Heart right ventricle (tissue), 16 donors: ENCODE measurements at regions not wholly inside any gene's neighbourhood (a gene's known extent, or its start where the extent isn't known, plus 50 kb on each side); places are given as distances from the start of the nearest gene placed in this dataset.

Experiments used
- ATAC-seq, 8 donors: fragments of 200-7000 bp; cut with Tn5 transposase; one replicate each; pipeline ENCODE4 v1.9.1; 2020; ENCODE audit warnings: mild to moderate bottlenecking in 8 of 8, moderate library complexity in 8 of 8, moderate number of reproducible peaks in 1 of 8
- DNase-seq, 2 donors: peaks; one replicate each; pipeline ENCODE4 v3.0.0-alpha.2; 2020
- H3K27ac ChIP-seq, 10 donors: fragments of 200-600 bp; sonication (generic) in 2 of 10; one replicate each; pipeline versions ENCODE4 v1.5.0 to v1.8.0; 2020 to 2022; ENCODE audit warnings: mild to moderate bottlenecking in 3 of 10
- H3K27me3 ChIP-seq, 7 donors: fragments of 200-600 bp; one replicate each; pipeline ENCODE4 v1.8.0; 2021 to 2022; ENCODE audit warnings: mild to moderate bottlenecking in 2 of 7
- H3K36me3 ChIP-seq, 9 donors: fragments of 200-600 bp; sonication (generic) in 1 of 9; one replicate each; pipeline versions ENCODE4 v1.5.0 to v1.8.0; 2020 to 2022; ENCODE audit warnings: mild to moderate bottlenecking in 2 of 9
- H3K4me1 ChIP-seq, 9 donors: fragments of 200-600 bp; sonication (generic) in 1 of 9; one replicate each; pipeline versions ENCODE4 v1.5.0 to v1.8.0; 2020 to 2022; ENCODE audit warnings: mild to moderate bottlenecking in 4 of 9
- H3K4me3 ChIP-seq, 10 donors: fragments of 200-600 bp; sonication (generic) in 2 of 10; one replicate each; pipeline versions ENCODE4 v1.5.0 to v1.8.0; 2020 to 2022; ENCODE audit warnings: mild to moderate bottlenecking in 7 of 10, moderate library complexity in 2 of 10
- H3K9me3 ChIP-seq, 11 donors: fragments of 200-600 bp in 10 of 11; sonication (generic) in 2 of 11; one replicate each; pipeline versions ENCODE4 v1.5.0 to v1.8.0; 2013 to 2022; ENCODE audit warnings: mild to moderate bottlenecking in 2 of 11, control low read depth in 1 of 11, moderate library complexity in 1 of 11
- WGBS, 2 donors: extraction: QIAGEN DNeasy Blood & Tissue Kit; methylation state at CpG; one replicate each; pipeline ENCODE4 v1.1.7; 2013; ENCODE audit warnings: inconsistent platforms in 1 of 2; 5-methylcytosine and 5-hydroxymethylcytosine counted together
- intact Hi-C, 10 donors: fragments of 100-400 bp; cut with DNase I; formaldehyde crosslinking; loops; one replicate each; pipeline versions ENCODE4 v1.11.1 to v1.14.2; 2022
- TF ChIP-seq, protein P1 (sequence below), 9 donors: fragments of 200-600 bp; sonication (generic) in 2 of 9; IDR thresholded peaks; one replicate each; pipeline versions ENCODE4 v1.5.0 to v1.8.0; 2021 to 2022; ENCODE audit warnings: antibody characterized with exemption in 9 of 9, mild to moderate bottlenecking in 5 of 9, moderate library complexity in 1 of 9
- donor health status: Arrhythmogenic right ventricular cardiomyopathy.
- donor health status: ischemic (EF 13 %, LVEDD 7.1; RV severe dilation, severe dysfunction).
- donor health status: healthy with polysubstance abuse.
- donor health status: DM: no; HTN: yes; CAD: no.
- donor health status: DM: no; HTN: no; CAD: no.
- donor health status: ischemic (EF 25% LVEDD 6.9; RV normal size, moderate dysfunction).
- donor health status: ischemic (EF 25% LVEDD 5.7; RV mildly dilated, moderate dysfunction).
- donor health status: healthy.
- donor health status: DM: yes; HTN: yes; CAD: no.
- donor health status: Ischemic cardiomyopathy.
- donor health status: ischemic (EF 35%, LVEDD 5.7; RV mildly dilated, moderate dysfunction).
- donor health status: nonischemic (EF 11% LVEDD 7.7; RV severe dilation, severe dysfunction).
- donor health status: DM: yes; HTN: yes; CAD: no.
- donor health status: PGD.
- donor health status: ischemic (EF 29% LVEDD 5.4; RV normal size, mild dysfunction).
- donor health status: nonischemic (EF 23%, LVEDD 6.1; RV moderate dilation, normal function).

DNA sequence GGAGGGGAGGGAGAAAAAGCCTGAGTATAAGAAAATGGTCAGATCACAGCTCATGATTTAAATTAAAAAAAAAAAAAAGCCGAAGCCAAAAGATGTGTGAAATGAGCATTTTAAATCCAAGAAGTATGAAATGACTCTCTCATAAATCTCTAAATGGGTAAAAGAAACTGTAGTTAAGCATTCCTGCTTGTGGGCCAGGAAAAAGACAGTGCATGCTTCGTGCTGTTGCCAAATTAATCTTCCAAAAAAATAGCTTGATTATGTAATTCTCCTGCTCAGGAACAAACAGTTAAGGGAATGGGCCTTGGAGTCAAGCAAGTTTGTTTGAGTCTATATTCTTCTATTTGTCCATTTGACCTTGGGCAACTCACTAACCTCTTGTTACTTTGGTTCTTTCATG, 325.4 kb upstream of the SEL1L start:
- 58 to 66% methylated on average over 2 of the region's 2 CpGs for WGBS, 2 donors
- TF ChIP-seq, protein P1, sequence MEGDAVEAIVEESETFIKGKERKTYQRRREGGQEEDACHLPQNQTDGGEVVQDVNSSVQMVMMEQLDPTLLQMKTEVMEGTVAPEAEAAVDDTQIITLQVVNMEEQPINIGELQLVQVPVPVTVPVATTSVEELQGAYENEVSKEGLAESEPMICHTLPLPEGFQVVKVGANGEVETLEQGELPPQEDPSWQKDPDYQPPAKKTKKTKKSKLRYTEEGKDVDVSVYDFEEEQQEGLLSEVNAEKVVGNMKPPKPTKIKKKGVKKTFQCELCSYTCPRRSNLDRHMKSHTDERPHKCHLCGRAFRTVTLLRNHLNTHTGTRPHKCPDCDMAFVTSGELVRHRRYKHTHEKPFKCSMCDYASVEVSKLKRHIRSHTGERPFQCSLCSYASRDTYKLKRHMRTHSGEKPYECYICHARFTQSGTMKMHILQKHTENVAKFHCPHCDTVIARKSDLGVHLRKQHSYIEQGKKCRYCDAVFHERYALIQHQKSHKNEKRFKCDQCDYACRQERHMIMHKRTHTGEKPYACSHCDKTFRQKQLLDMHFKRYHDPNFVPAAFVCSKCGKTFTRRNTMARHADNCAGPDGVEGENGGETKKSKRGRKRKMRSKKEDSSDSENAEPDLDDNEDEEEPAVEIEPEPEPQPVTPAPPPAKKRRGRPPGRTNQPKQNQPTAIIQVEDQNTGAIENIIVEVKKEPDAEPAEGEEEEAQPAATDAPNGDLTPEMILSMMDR (IDR thresholded peaks at IDR 0.05): no peak
- intact Hi-C loops: no loop called here
- Histone ChIP-seq H3K36me3 (no peaks in the 10 kb centered on the region), H3K4me3 (no peak overlapping the region), H3K27me3 (no peaks in the 10 kb centered on the region), H3K9me3 (peaks cover 0 to 56% (median 12%) of the 10 kb centered on the region in 11 donors), H3K27ac (no peak overlapping the region), H3K4me1 (no peaks in the 10 kb centered on the region)
- ATAC-seq (no peak), DNase-seq (no peak)

DNA sequence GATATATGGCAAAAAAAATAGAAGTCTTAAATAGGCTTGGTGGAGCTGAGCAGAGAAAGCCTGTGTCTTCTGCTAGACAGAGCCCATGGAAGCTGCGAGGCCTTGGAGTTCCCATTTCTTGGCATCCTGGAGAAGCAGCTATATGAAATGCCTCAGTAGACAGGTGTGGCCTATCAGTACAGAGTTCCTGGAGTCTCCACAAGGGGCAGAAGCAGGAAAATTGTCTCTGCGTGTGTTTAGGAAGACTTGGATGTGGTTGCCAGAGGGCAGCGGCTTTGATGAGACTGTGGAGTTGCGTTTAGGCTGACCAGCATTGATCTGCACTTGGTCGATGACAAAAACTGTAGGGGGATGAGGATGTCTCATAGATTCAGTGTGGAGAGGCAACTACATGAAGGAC, 334.5 kb upstream of the SEL1L start:
- Histone ChIP-seq H3K27ac (no peak overlapping the region), H3K27me3 (no peaks in the 10 kb centered on the region), H3K4me3 (no peak overlapping the region), H3K36me3 (no peaks in the 10 kb centered on the region), H3K4me1 (no peaks in the 10 kb centered on the region), H3K9me3 (peaks cover 0 to 3% (median 0%) of the 10 kb centered on the region in 11 donors)
- DNase-seq (no peak), ATAC-seq (no peak)
- TF ChIP-seq, protein P1 (IDR thresholded peaks at IDR 0.05): no peak
- WGBS, 2 donors: 80 to 81% methylated on average over 5 of the region's 5 CpGs
- intact Hi-C loops: no loop called here

DNA sequence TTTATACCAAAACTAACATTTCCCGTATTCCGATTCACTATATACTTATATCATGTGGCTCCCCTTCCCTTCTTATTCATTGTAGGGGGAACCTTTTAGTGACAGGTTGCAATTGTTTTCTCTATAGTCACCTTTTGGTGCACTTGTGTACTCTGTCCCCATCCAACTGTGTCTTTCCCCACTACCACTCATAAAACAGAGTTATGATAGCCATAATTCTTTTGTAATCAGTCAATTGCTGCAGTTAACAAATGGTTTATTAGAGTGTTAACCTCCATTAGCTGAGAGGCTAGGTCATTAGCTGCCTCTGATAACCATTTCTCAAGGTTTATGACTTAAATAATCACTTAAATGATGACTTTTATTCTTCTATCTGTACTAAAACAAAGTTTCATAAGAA, 338.1 kb upstream of the SEL1L start:
- ATAC-seq: no peak
- no peak for DNase-seq
- WGBS, 2 donors: 96% methylated on average over 2 of the region's 2 CpGs
- no peak overlapping the region for H3K27ac ChIP-seq
- no peaks in the 10 kb centered on the region for H3K4me1 ChIP-seq
- H3K4me3 ChIP-seq: no peak overlapping the region
- TF ChIP-seq, protein P1 (IDR thresholded peaks at IDR 0.05): no peak
- peaks cover 0 to 12% (median 0%) of the 10 kb centered on the region in 11 donors for H3K9me3 ChIP-seq
- H3K36me3 ChIP-seq: no peaks in the 10 kb centered on the region
- no peaks in the 10 kb centered on the region for H3K27me3 ChIP-seq
- intact Hi-C loops: no loop called here

DNA sequence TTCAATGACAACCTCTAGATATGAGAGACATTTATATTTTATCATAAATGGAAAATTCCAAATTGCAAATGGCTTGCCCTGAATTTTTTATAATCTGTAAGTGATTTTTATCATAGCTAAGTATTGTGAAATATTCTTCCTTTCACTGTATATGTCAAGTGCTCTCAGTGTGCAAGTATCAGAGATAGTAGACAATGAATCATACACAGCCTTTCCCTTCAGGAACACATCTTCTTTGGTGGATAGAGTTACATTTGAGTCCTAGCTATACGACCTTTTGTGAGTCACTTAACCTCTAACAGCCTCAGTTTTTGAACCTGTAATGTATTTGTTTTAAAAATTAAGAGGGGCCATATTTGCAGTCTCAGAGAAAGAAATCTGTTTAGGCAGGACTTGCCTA, 350.7 kb upstream of the SEL1L start:
- H3K4me1 ChIP-seq: no peaks in the 10 kb centered on the region
- H3K27ac ChIP-seq: no peak overlapping the region
- peaks cover 0 to 2% (median 0%) of the 10 kb centered on the region in 11 donors for H3K9me3 ChIP-seq
- ATAC-seq (no peak), DNase-seq (no peak)
- H3K4me3 ChIP-seq: no peak overlapping the region
- intact Hi-C loops: no loop called here
- 23 to 29% methylated on average over 1 of the region's 1 CpG for WGBS, 2 donors
- no peaks in the 10 kb centered on the region for H3K36me3 ChIP-seq
- TF ChIP-seq, protein P1 (IDR thresholded peaks at IDR 0.05): no peak
- H3K27me3 ChIP-seq: no peaks in the 10 kb centered on the region
